ENCODE measurements at regions not wholly inside any gene's neighbourhood (a gene's known extent, or its start where the extent isn't known, plus 50 kb on each side); places are given as distances from the start of the nearest gene placed in this dataset.

DNA sequence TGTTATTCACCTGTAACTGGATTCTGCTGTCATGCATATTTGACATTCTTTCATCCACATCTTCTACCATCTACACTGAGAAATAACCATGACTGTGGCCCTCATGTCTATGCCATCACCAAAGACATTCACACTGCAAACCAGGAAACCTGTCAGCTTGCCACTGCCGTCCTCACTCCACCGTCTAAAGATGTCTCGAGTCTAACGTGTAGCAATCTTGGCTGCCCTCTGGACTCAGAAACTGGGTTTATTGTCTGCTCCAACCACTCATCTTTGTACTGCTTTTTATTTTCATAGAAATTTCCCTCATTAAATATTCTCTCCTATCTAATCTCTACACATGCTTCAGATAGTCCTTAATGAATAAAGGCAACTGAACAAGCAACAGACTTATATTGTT lies 57.1 kb downstream of the CRYGS start:
- TF ChIP-seq, protein P1, sequence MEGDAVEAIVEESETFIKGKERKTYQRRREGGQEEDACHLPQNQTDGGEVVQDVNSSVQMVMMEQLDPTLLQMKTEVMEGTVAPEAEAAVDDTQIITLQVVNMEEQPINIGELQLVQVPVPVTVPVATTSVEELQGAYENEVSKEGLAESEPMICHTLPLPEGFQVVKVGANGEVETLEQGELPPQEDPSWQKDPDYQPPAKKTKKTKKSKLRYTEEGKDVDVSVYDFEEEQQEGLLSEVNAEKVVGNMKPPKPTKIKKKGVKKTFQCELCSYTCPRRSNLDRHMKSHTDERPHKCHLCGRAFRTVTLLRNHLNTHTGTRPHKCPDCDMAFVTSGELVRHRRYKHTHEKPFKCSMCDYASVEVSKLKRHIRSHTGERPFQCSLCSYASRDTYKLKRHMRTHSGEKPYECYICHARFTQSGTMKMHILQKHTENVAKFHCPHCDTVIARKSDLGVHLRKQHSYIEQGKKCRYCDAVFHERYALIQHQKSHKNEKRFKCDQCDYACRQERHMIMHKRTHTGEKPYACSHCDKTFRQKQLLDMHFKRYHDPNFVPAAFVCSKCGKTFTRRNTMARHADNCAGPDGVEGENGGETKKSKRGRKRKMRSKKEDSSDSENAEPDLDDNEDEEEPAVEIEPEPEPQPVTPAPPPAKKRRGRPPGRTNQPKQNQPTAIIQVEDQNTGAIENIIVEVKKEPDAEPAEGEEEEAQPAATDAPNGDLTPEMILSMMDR (IDR thresholded peaks at IDR 0.05), result no peak
- TF ChIP-seq ZFX (IDR thresholded peaks at IDR 0.05; ENCODE audit: borderline replicate concordance), result no peak
